GM23248 (cell line): ENCODE measurements at regions not wholly inside any gene's neighbourhood (a gene's known extent, or its start where the extent isn't known, plus 50 kb on each side); places are given as distances from the start of the nearest gene placed in this dataset.

Experiments
- EZH2 ChIP-seq: fragments of 200-600 bp; sonication (generic); IDR thresholded peaks from 2 replicates; pipeline ENCODE4 v1.6.1; 2018; ENCODE audit warnings: antibody characterized with exemption, mild to moderate bottlenecking; ENCODE audit not compliant: insufficient read depth, poor library complexity, severe bottlenecking
- EZH2phosphoT487 ChIP-seq: fragments of 200-600 bp; sonication (generic); IDR thresholded peaks from 2 replicates; pipeline ENCODE4 v1.6.1; 2018; ENCODE audit warnings: antibody characterized with exemption, moderate library complexity, mild to moderate bottlenecking, low read depth; ENCODE audit not compliant: insufficient read depth

DNA sequence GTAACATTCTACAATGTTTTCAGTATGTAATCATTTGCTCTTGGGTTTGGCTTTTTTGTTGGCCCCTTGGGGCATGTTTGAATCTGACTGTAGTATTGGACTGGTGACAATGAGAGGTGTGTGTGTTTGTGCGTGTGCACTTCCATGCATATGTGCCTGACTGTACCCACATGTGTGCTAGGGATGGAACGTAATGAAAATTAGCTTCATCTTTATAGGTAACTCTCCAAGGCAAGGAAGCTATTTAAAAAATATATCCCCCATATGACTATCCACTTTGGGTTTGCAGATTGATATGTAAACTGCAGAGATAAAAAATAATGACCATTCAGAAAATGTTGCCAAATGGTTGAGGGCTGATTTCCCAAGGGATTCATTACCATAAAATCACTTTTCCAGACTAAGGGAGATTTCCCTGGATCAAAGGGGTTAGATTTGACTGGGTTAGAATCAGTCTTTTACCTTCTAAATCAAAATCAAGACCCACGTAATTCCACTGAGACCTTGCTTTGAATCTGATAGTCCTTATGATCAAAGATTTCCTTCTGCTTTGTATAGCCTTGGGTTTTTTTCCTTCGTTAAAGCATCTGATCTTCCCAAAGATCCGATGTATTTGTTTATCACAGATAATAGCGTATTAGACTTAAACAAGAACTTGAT lies 189.7 kb downstream of the CENPF start:
- no peak for TF ChIP-seq EZH2
- TF ChIP-seq EZH2phosphoT487: no peak
